ENCODE measurements at regions not wholly inside any gene's neighbourhood (a gene's known extent, or its start where the extent isn't known, plus 50 kb on each side); places are given as distances from the start of the nearest gene placed in this dataset.

- TF ChIP-seq CTCF (conservative IDR thresholded peaks at IDR 0.05), result no peak
- Mint-ChIP-seq H3K4me3 (no peak overlapping the region), H3K4me1 (ENCODE audit: unreplicated experiment) (no peaks in the 10 kb centered on the region), H3K27ac (no peak overlapping the region), H3K9me3 (peaks cover 12% of the 10 kb centered on the region), H3K36me3 (no peaks in the 10 kb centered on the region), H3K27me3 (no peaks in the 10 kb centered on the region)
- no peak for DNase-seq (ENCODE audit: extremely low spot score, unreplicated experiment)
These were observed 561.9 kb downstream of the CCER1 start for GRCh38 chr12:90393089-90393488.

- TF ChIP-seq CTCF (conservative IDR thresholded peaks at IDR 0.05), result no peak
- Mint-ChIP-seq H3K27ac (no peak overlapping the region), H3K36me3 (no peaks in the 10 kb centered on the region), H3K27me3 (no peaks in the 10 kb centered on the region), H3K4me1 (ENCODE audit: unreplicated experiment) (no peaks in the 10 kb centered on the region), H3K4me3 (no peak overlapping the region), H3K9me3 (peaks cover 8% of the 10 kb centered on the region)
- DNase-seq (ENCODE audit: extremely low spot score, unreplicated experiment), result no peak
These were observed 564.0 kb downstream of the CCER1 start for GRCh38 chr12:90390947-90391346.

- Mint-ChIP-seq H3K4me3 (no peak overlapping the region), H3K9me3 (no peaks in the 10 kb centered on the region), H3K27me3 (no peaks in the 10 kb centered on the region), H3K27ac (no peak overlapping the region), H3K36me3 (no peaks in the 10 kb centered on the region), H3K4me1 (ENCODE audit: unreplicated experiment) (no peaks in the 10 kb centered on the region)
- TF ChIP-seq CTCF (conservative IDR thresholded peaks at IDR 0.05), result no peak
- no peak for DNase-seq (ENCODE audit: extremely low spot score, unreplicated experiment)
These were observed 586.9 kb downstream of the CCER1 start for GRCh38 chr12:90368081-90368480.

GRCh38 chr12:90366286-90366685 lies 588.7 kb downstream of the CCER1 start:
- no peak for DNase-seq (ENCODE audit: extremely low spot score, unreplicated experiment)
- no peaks in the 10 kb centered on the region for H3K4me1 Mint-ChIP-seq (ENCODE audit: unreplicated experiment)
- H3K9me3 Mint-ChIP-seq, result no peaks in the 10 kb centered on the region
- no peak for TF ChIP-seq CTCF (conservative IDR thresholded peaks at IDR 0.05)
- H3K27me3 Mint-ChIP-seq, result no peaks in the 10 kb centered on the region
- no peak overlapping the region for H3K4me3 Mint-ChIP-seq
- H3K27ac Mint-ChIP-seq, result no peak overlapping the region
- H3K36me3 Mint-ChIP-seq, result no peaks in the 10 kb centered on the region

- DNase-seq (ENCODE audit: extremely low spot score, unreplicated experiment), result no peak
- Mint-ChIP-seq H3K27me3 (no peaks in the 10 kb centered on the region), H3K27ac (no peak overlapping the region), H3K9me3 (no peaks in the 10 kb centered on the region), H3K36me3 (no peaks in the 10 kb centered on the region), H3K4me3 (no peak overlapping the region), H3K4me1 (ENCODE audit: unreplicated experiment) (peaks cover 15% of the 10 kb centered on the region)
- no peak for TF ChIP-seq CTCF (conservative IDR thresholded peaks at IDR 0.05)
These were observed 594.7 kb downstream of the CCER1 start for GRCh38 chr12:90360300-90360699.

- no peak for DNase-seq (ENCODE audit: extremely low spot score, unreplicated experiment)
- peak overlapping the region; percentile 17 for H3K4me3 Mint-ChIP-seq
- no peak for TF ChIP-seq CTCF (conservative IDR thresholded peaks at IDR 0.05)
- peak overlapping the region; percentile 80 for H3K27ac Mint-ChIP-seq
- H3K9me3 Mint-ChIP-seq, result no peaks in the 10 kb centered on the region
- H3K27me3 Mint-ChIP-seq, result no peaks in the 10 kb centered on the region
- H3K4me1 Mint-ChIP-seq (ENCODE audit: unreplicated experiment), result peaks cover 19% of the 10 kb centered on the region
- no peaks in the 10 kb centered on the region for H3K36me3 Mint-ChIP-seq
These were observed 599.1 kb downstream of the CCER1 start for GRCh38 chr12:90355711-90356355.
